Endothelial cell of umbilical vein (primary cell): ENCODE measurements at regions not wholly inside any gene's neighbourhood (a gene's known extent, or its start where the extent isn't known, plus 50 kb on each side); places are given as distances from the start of the nearest gene placed in this dataset.

ENCODE experiments used
- BruUV-seq: library from RNA; stranded (reverse); fragments of 400-500 nt; replicated peaks from 2 replicates; lab custom pipeline; 2021; lab: Mats Ljungman, UMichigan
- CTCF ChIA-PET: fragments of 300-600, 350-600 bp; sonication (Branson Sonifier 250); formaldehyde crosslinking; loops from one replicate; lab custom pipeline; 2021; ENCODE audit warnings: antibody characterized with exemption, inconsistent platforms; lab: Charles Lee
- POLR2A ChIA-PET: fragments of 300-600, 350-600 bp; sonication (Branson Sonifier 250); formaldehyde crosslinking; loops from one replicate; lab custom pipeline; 2021; ENCODE audit warnings: antibody characterized with exemption, inconsistent platforms; lab: Charles Lee
- DNase-seq: peaks from one replicate; pipeline ENCODE4 v3.0.0-alpha.2; 2011; ENCODE audit warnings: low read depth, low spot score
- FAIRE-seq: peaks from 2 replicates; lab custom pipeline; 2011; peaks lifted over from hg19 to GRCh38; lab: Jason Lieb, UNC
- H2AFZ ChIP-seq: 2 replicates; pipeline ENCODE4 v1.6.0; 2012; ENCODE audit warnings: low read depth, low read length, control low read depth, inconsistent platforms
- H3K27ac ChIP-seq: 2 replicates; pipeline ENCODE4 v1.5.1; 2011; ENCODE audit warnings: low read depth, mild to moderate bottlenecking, control low read depth, low read length, moderate library complexity; ENCODE audit not compliant: insufficient read depth
- H3K27me3 ChIP-seq, 2 experiments: 2 replicates each; pipeline versions ENCODE4 v1.6.0 to v1.6.1; 2011; ENCODE audit warnings: low read length in 2 of 2, mixed read lengths in 1 of 2; ENCODE audit not compliant: control insufficient read depth in 2 of 2, insufficient read depth in 2 of 2
- H3K36me3 ChIP-seq, 2 experiments: 2 replicates in 1 of 2; 3 replicates in 1 of 2; pipeline ENCODE4 v1.5.1; 2011; ENCODE audit warnings: low read length in 2 of 2, mild to moderate bottlenecking in 1 of 2, moderate library complexity in 1 of 2; ENCODE audit not compliant: control insufficient read depth in 2 of 2, insufficient read depth in 2 of 2; ENCODE audit errors: extremely low read depth in 1 of 2
- H3K4me1 ChIP-seq: 3 replicates; pipeline ENCODE4 v1.5.1; 2011; ENCODE audit warnings: mild to moderate bottlenecking, low read length; ENCODE audit not compliant: control insufficient read depth, insufficient read depth; ENCODE audit errors: extremely low read depth
- H3K4me2 ChIP-seq: 2 replicates; pipeline ENCODE4 v1.6.1; 2011; ENCODE audit warnings: low read length, control low read depth, mixed read lengths; ENCODE audit not compliant: insufficient read depth
- H3K4me3 ChIP-seq, 3 experiments: fragments of 200-600 bp in 1 of 3; sonication (generic), shearing (Covaris generic) in 1 of 3; replicated peaks in 1 of 3; 2 replicates each; pipeline ENCODE4 v1.5.1; 2011 to 2016; ENCODE audit warnings: control low read depth in 3 of 3, low read length in 3 of 3, mild to moderate bottlenecking in 2 of 3, inconsistent platforms in 1 of 3, low read depth in 1 of 3, moderate library complexity in 1 of 3; ENCODE audit not compliant: insufficient read depth in 1 of 3
- H3K79me2 ChIP-seq: 2 replicates; pipeline ENCODE4 v1.6.0; 2012; ENCODE audit warnings: low read length, inconsistent platforms; ENCODE audit not compliant: control insufficient read depth, insufficient read depth
- H3K9ac ChIP-seq: replicated peaks from 2 replicates; pipeline ENCODE3; 2011; ENCODE audit warnings: low read length, control low read depth; ENCODE audit not compliant: insufficient read depth; ENCODE audit errors: extremely low read depth
- H3K9me1 ChIP-seq: replicated peaks from 3 replicates; pipeline ENCODE4 v1.6.0; 2011; ENCODE audit warnings: mild to moderate bottlenecking, low read length; ENCODE audit not compliant: control insufficient read depth, insufficient read depth; ENCODE audit errors: extremely low read depth
- H3K9me3 ChIP-seq: replicated peaks from 2 replicates; pipeline ENCODE4 v1.5.1; 2012; ENCODE audit warnings: low read length, inconsistent platforms; ENCODE audit not compliant: control insufficient read depth, insufficient read depth
- H4K20me1 ChIP-seq: replicated peaks from 2 replicates; pipeline ENCODE3; 2011; ENCODE audit warnings: mild to moderate bottlenecking, low read length; ENCODE audit not compliant: control insufficient read depth, insufficient read depth; ENCODE audit errors: extremely low read depth
- EZH2 ChIP-seq: IDR thresholded peaks from 2 replicates; pipeline ENCODE4 v1.6.1; 2012; ENCODE audit warnings: borderline replicate concordance, low read depth, mild to moderate bottlenecking, moderate library complexity, low read length, inconsistent platforms; ENCODE audit not compliant: severe bottlenecking
- FOS ChIP-seq: IDR thresholded peaks from 2 replicates; pipeline ENCODE4 v1.6.1; 2011; ENCODE audit warnings: mild to moderate bottlenecking, low read length, moderate library complexity, borderline replicate concordance; ENCODE audit not compliant: insufficient read depth
- GATA2 ChIP-seq: IDR thresholded peaks from 2 replicates; pipeline ENCODE4 v1.7.0; 2011; ENCODE audit warnings: low read depth, mild to moderate bottlenecking, moderate library complexity, mixed read lengths, low read length; ENCODE audit not compliant: insufficient read length, insufficient read depth
- JUN ChIP-seq: IDR thresholded peaks from 2 replicates; pipeline ENCODE4 v1.6.1; 2011; ENCODE audit warnings: borderline replicate concordance, low read depth; ENCODE audit not compliant: insufficient read length, insufficient read depth
- MYC ChIP-seq: IDR thresholded peaks from one replicate; pipeline ENCODE4 v1.6.1; 2011; ENCODE audit warnings: mild to moderate bottlenecking, low read depth, low read length
- POLR2A ChIP-seq: IDR thresholded peaks from 2 replicates; pipeline ENCODE4 v1.6.1; 2012; ENCODE audit warnings: low read depth, mild to moderate bottlenecking, control low read depth, low read length
- POLR2AphosphoS5 ChIP-seq: IDR thresholded peaks from 2 replicates; pipeline ENCODE4 v1.6.1; 2012; ENCODE audit warnings: low read depth, mild to moderate bottlenecking, control low read depth, low read length, moderate library complexity; ENCODE audit not compliant: insufficient read depth
- dilution Hi-C: fragments of 300-500 bp; cut with MboI; formaldehyde crosslinking; loops from one replicate; pipeline ENCODE4 v1.15.0; 2019; ENCODE audit warnings: low sequenced_read_pairs; ENCODE audit not compliant: extremely low pct_ligation_motif_present
- intact Hi-C: fragments of 100-400 bp; cut with micrococcal nuclease; formaldehyde crosslinking; loops from one replicate; pipeline ENCODE4 v1.10.0; 2022
- TF ChIP-seq, protein P1 (sequence below), 2 donors: IDR thresholded peaks; 1 replicate in 1 of 2; 2 replicates in 1 of 2; pipeline ENCODE4 v1.5.1; 2011; ENCODE audit warnings: low read length in 2 of 2, mild to moderate bottlenecking in 2 of 2, moderate library complexity in 2 of 2, control low read depth in 1 of 2, inconsistent platforms in 1 of 2, low read depth in 1 of 2; ENCODE audit not compliant: insufficient read depth in 1 of 2; ENCODE audit errors: extremely low read depth in 1 of 2
- TF ChIP-seq, protein P2 (sequence below): IDR thresholded peaks from 2 replicates; pipeline ENCODE4 v1.6.1; 2011; ENCODE audit not compliant: insufficient read depth, insufficient read length

- no peak for TF ChIP-seq POLR2AphosphoS5
- TF ChIP-seq FOS: no peak
- TF ChIP-seq, protein P1, sequence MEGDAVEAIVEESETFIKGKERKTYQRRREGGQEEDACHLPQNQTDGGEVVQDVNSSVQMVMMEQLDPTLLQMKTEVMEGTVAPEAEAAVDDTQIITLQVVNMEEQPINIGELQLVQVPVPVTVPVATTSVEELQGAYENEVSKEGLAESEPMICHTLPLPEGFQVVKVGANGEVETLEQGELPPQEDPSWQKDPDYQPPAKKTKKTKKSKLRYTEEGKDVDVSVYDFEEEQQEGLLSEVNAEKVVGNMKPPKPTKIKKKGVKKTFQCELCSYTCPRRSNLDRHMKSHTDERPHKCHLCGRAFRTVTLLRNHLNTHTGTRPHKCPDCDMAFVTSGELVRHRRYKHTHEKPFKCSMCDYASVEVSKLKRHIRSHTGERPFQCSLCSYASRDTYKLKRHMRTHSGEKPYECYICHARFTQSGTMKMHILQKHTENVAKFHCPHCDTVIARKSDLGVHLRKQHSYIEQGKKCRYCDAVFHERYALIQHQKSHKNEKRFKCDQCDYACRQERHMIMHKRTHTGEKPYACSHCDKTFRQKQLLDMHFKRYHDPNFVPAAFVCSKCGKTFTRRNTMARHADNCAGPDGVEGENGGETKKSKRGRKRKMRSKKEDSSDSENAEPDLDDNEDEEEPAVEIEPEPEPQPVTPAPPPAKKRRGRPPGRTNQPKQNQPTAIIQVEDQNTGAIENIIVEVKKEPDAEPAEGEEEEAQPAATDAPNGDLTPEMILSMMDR (IDR thresholded peaks at IDR 0.05; ENCODE audit: extremely low read depth in 1 of 2, insufficient read depth in 1 of 2, low read depth in 1 of 2, low read length in 2 of 2): no peak
- no peak for TF ChIP-seq GATA2
- no peak for TF ChIP-seq JUN
- TF ChIP-seq POLR2A: no peak
- TF ChIP-seq MYC: no peak
- no peak for TF ChIP-seq EZH2
- TF ChIP-seq, protein P2, sequence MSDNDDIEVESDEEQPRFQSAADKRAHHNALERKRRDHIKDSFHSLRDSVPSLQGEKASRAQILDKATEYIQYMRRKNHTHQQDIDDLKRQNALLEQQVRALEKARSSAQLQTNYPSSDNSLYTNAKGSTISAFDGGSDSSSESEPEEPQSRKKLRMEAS: no peak
Measured at GRCh38 chr1:229896306-229896705, 170.7 kb upstream of the GALNT2 start.

More at GRCh38 chr1:229896306-229896705, 170.7 kb upstream of the GALNT2 start:
- Histone ChIP-seq H3K4me2 (no peak overlapping the region), H3K27me3 (no peaks in the 10 kb centered on the region), H2AFZ (no peak overlapping the region), H3K9me1 (no peaks in the 10 kb centered on the region), H3K27ac (no peak overlapping the region), H3K36me3 (no peaks in the 10 kb centered on the region), H4K20me1 (no peaks in the 10 kb centered on the region), H3K4me3 (no peak overlapping the region), H3K9ac (no peak overlapping the region), H3K9me3 (no peaks in the 10 kb centered on the region), H3K79me2 (no peaks in the 10 kb centered on the region), H3K4me1 (no peaks in the 10 kb centered on the region)
- FAIRE-seq (no peak), DNase-seq (no peak)
- BruUV-seq: no TSS peak
- CTCF ChIA-PET: no interaction called here
- dilution Hi-C loops (no loop called here), intact Hi-C loops (loop anchor here (10.0 kb wide), 1 partner anchor 418 kb away; no protein-coding TSS in a partner anchor)
- POLR2A ChIA-PET: no interaction called here
